ENCODE measurements at regions not wholly inside any gene's neighbourhood (a gene's known extent, or its start where the extent isn't known, plus 50 kb on each side); places are given as distances from the start of the nearest gene placed in this dataset.

GRCh38 chr2:238985041-238985729 is 137.3 kb downstream of the TWIST2 start:
- TF ChIP-seq CTCF (IDR thresholded peaks at IDR 0.05) (no peak), POLR2A (IDR thresholded peaks at IDR 0.05) (no peak)
- no peaks in the 10 kb centered on the region for H3K36me3 ChIP-seq
- H3K27ac ChIP-seq: peak overlapping the region; percentile 27 to 31
- H3K4me3 ChIP-seq: no peak overlapping the region
- intact Hi-C loops (cut with DNase I; ENCODE audit: low total_unique reads): no loop called here
- no peaks in the 10 kb centered on the region for H3K27me3 ChIP-seq
- no peaks in the 10 kb centered on the region for H3K4me1 ChIP-seq
- no peak for DNase-seq
- no peaks in the 10 kb centered on the region for H3K9me3 ChIP-seq

- intact Hi-C loops (cut with DNase I; ENCODE audit: low total_unique reads): no loop called here
- no peak for DNase-seq
- TF ChIP-seq POLR2A (IDR thresholded peaks at IDR 0.05) (no peak), CTCF (IDR thresholded peaks at IDR 0.05) (no peak)
- Histone ChIP-seq H3K36me3 (no peaks in the 10 kb centered on the region), H3K4me1 (no peaks in the 10 kb centered on the region), H3K4me3 (no peak overlapping the region), H3K9me3 (no peaks in the 10 kb centered on the region), H3K27me3 (no peaks in the 10 kb centered on the region), H3K27ac (no peak overlapping the region)
These were observed 138.1 kb downstream of the TWIST2 start for GRCh38 chr2:238985931-238986446.

GRCh38 chr2:238986491-238987351 is 138.8 kb downstream of the TWIST2 start:
- no peak overlapping the region for H3K4me3 ChIP-seq
- TF ChIP-seq CTCF (IDR thresholded peaks at IDR 0.05): no peak
- no peak for TF ChIP-seq POLR2A (IDR thresholded peaks at IDR 0.05)
- H3K36me3 ChIP-seq: no peaks in the 10 kb centered on the region
- intact Hi-C loops (cut with DNase I; ENCODE audit: low total_unique reads): no loop called here
- DNase-seq: no peak
- H3K4me1 ChIP-seq: no peaks in the 10 kb centered on the region
- H3K27ac ChIP-seq: no peak overlapping the region
- no peaks in the 10 kb centered on the region for H3K27me3 ChIP-seq
- H3K9me3 ChIP-seq: no peaks in the 10 kb centered on the region

- no peaks in the 10 kb centered on the region for H3K9me3 ChIP-seq
- intact Hi-C loops (cut with DNase I; ENCODE audit: low total_unique reads): no loop called here
- TF ChIP-seq CTCF (IDR thresholded peaks at IDR 0.05): no peak
- no peak for TF ChIP-seq POLR2A (IDR thresholded peaks at IDR 0.05)
- H3K36me3 ChIP-seq: no peaks in the 10 kb centered on the region
- no peak overlapping the region for H3K4me3 ChIP-seq
- H3K27me3 ChIP-seq: no peaks in the 10 kb centered on the region
- H3K27ac ChIP-seq: no peak overlapping the region
- no peak for DNase-seq
- no peaks in the 10 kb centered on the region for H3K4me1 ChIP-seq
These were observed 139.6 kb downstream of the TWIST2 start for GRCh38 chr2:238987352-238987981.

Measured in uterus (tissue), 3 donors.